ENCODE measurements at regions not wholly inside any gene's neighbourhood (a gene's known extent, or its start where the extent isn't known, plus 50 kb on each side); places are given as distances from the start of the nearest gene placed in this dataset.

GRCh38 chr1:229092377-229093237 lies 178.3 kb upstream of the RAB4A start:
- H3K27me3 ChIP-seq, result no peaks in the 10 kb centered on the region
- peaks cover 41 to 54% of the 10 kb centered on the region in 2 donors for H3K4me1 ChIP-seq
- no peak overlapping the region for H3K4me3 ChIP-seq (replicated peaks in 1 of 3)
- TF ChIP-seq POLR2A (IDR thresholded peaks at IDR 0.05), result no peak
- TF ChIP-seq, protein P1, sequence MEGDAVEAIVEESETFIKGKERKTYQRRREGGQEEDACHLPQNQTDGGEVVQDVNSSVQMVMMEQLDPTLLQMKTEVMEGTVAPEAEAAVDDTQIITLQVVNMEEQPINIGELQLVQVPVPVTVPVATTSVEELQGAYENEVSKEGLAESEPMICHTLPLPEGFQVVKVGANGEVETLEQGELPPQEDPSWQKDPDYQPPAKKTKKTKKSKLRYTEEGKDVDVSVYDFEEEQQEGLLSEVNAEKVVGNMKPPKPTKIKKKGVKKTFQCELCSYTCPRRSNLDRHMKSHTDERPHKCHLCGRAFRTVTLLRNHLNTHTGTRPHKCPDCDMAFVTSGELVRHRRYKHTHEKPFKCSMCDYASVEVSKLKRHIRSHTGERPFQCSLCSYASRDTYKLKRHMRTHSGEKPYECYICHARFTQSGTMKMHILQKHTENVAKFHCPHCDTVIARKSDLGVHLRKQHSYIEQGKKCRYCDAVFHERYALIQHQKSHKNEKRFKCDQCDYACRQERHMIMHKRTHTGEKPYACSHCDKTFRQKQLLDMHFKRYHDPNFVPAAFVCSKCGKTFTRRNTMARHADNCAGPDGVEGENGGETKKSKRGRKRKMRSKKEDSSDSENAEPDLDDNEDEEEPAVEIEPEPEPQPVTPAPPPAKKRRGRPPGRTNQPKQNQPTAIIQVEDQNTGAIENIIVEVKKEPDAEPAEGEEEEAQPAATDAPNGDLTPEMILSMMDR (IDR thresholded peaks at IDR 0.05), result no peak
- DNase-seq, result peak; percentile 42 to 43
- WGBS, 2 donors, result 41 to 47% methylated on average over 8 of the region's 8 CpGs
- H3K36me3 ChIP-seq, result no peaks in the 10 kb centered on the region
- H3K27ac ChIP-seq, result peak overlapping the region; percentile 62 to 98 (median 93)
- H3K9me3 ChIP-seq, result no peaks in the 10 kb centered on the region
- intact Hi-C loops (cut with DNase I), result no loop called here

DNA sequence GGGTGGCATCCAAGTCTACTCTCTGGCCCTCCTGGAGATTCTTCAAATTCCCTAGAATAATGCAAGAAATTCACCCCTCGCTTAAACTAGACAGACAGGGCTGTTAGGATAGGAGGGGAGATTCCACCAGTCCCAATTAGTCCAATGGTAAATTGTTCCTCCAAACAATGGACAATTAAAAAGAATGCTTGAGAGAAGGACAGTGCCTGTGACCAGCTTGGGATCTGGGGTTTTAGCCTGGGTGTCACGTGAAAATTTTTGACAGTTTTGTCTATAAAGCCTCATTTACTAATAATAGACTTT lies 177.7 kb upstream of the RAB4A start:
- no peaks in the 10 kb centered on the region for H3K36me3 ChIP-seq
- H3K27ac ChIP-seq, result peak overlapping the region; percentile 62 to 98 (median 93)

DNA sequence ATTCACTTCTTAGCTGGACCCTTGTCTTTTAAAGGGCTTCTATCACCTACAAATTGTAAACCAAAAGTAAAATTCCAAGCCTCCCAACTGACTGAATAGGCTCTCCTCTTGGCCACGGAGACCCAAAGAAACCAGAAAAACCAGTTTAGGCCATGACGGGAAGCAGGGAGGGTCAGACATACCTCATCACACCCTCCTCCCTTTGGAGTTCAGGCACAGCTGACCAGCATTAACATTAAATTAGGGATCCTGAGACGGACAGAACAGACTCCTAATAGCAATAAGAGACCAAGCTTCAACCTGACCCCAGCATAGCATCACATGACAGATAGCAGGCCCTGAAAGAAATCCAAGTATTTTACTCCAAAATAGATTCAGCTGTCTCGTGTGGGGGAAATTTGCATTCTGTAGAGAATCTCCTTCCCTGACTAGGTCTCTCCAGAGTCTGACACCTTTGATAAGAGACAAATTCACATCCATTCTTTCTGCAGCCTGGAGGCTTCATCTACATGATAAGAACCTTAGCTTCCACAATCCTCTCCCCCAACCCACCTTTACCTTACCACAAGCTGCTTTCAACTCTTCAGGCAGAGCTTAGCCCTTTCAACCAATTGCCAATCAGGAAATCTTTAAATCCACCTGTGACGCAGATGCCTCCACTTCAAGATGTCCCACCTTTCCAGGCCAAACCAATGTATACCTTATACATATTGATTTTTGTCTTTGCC lies 177.1 kb upstream of the RAB4A start:
- TF ChIP-seq POLR2A (IDR thresholded peaks at IDR 0.05), result peak in 1 of 2 donors; percentile 70
- TF ChIP-seq, protein P1 (IDR thresholded peaks at IDR 0.05), result peak in 1 of 6 experiments; percentile 11
- no peak overlapping the region for H3K4me3 ChIP-seq (replicated peaks in 1 of 3)
- peak overlapping the region; percentile 62 to 98 (median 93) for H3K27ac ChIP-seq
- peak; percentile 86 for DNase-seq
- intact Hi-C loops (cut with DNase I), result no loop called here
- no peaks in the 10 kb centered on the region for H3K9me3 ChIP-seq
- no peaks in the 10 kb centered on the region for H3K27me3 ChIP-seq
- WGBS, 2 donors, result 34 to 46% methylated on average over 5 of the region's 5 CpGs
- peaks cover 40 to 54% of the 10 kb centered on the region in 2 donors for H3K4me1 ChIP-seq
- H3K36me3 ChIP-seq, result no peaks in the 10 kb centered on the region

More for the DNA sequence above, 177.7 kb upstream of the RAB4A start:
- 35 to 58% methylated on average over 2 of the region's 2 CpGs for WGBS, 2 donors
- Histone ChIP-seq H3K4me1 (peaks cover 38 to 49% of the 10 kb centered on the region in 2 donors), H3K27me3 (no peaks in the 10 kb centered on the region), H3K4me3 (replicated peaks in 1 of 3) (no peak overlapping the region), H3K9me3 (no peaks in the 10 kb centered on the region)
- DNase-seq, result no peak
- intact Hi-C loops (cut with DNase I), result no loop called here
- TF ChIP-seq POLR2A (IDR thresholded peaks at IDR 0.05), result no peak
- TF ChIP-seq, protein P1 (IDR thresholded peaks at IDR 0.05), result no peak

- Histone ChIP-seq H3K27ac (peak overlapping the region; percentile 62 to 98 (median 93)), H3K36me3 (no peaks in the 10 kb centered on the region), H3K27me3 (no peaks in the 10 kb centered on the region), H3K4me1 (peaks cover 45 to 63% of the 10 kb centered on the region in 2 donors), H3K4me3 (replicated peaks in 1 of 3) (no peak overlapping the region), H3K9me3 (no peaks in the 10 kb centered on the region)
- 81 to 90% methylated on average over 13 of the region's 13 CpGs for WGBS, 2 donors
- intact Hi-C loops (cut with DNase I), result no loop called here
- TF ChIP-seq POLR2A (IDR thresholded peaks at IDR 0.05), result no peak
- TF ChIP-seq, protein P1 (IDR thresholded peaks at IDR 0.05), result no peak
- no peak for DNase-seq
Measured at GRCh38 chr1:229094476-229095311, 176.2 kb upstream of the RAB4A start.
